T-cell (primary cell): ENCODE measurements at regions not wholly inside any gene's neighbourhood (a gene's known extent, or its start where the extent isn't known, plus 50 kb on each side); places are given as distances from the start of the nearest gene placed in this dataset.

Source experiments
- ATAC-seq, 4 experiments: fragments of 200-7000 bp in 3 of 4; fragments of 150-1000 bp in 1 of 4; cut with Tn5 transposase; replicated peaks in 1 of 4; 1 replicate in 3 of 4; 2 replicates in 1 of 4; pipeline ENCODE4 v1.10.0; 2021; ENCODE audit warnings: moderate library complexity in 3 of 4, mild to moderate bottlenecking in 2 of 4, moderate number of reproducible peaks in 1 of 4
- CTCF ChIA-PET, 2 donors: fragments of 300-600 bp; sonication (Branson Sonifier 250); formaldehyde crosslinking; loops; one replicate each; lab custom pipeline; 2022; ENCODE audit warnings: antibody characterized with exemption in 2 of 2; lab: Charles Lee
- POLR2A ChIA-PET, 2 donors: fragments of 300-600 bp; sonication (Branson Sonifier 250); formaldehyde crosslinking; loops; one replicate each; lab custom pipeline; 2022; ENCODE audit warnings: antibody characterized with exemption in 2 of 2; lab: Charles Lee
- DNase-seq, 35 experiments: peaks; one replicate each; pipeline versions ENCODE4 v3.0.0 to v3.0.0-alpha.2; 2013 to 2023
- H3K27ac ChIP-seq: one replicate; pipeline ENCODE4 v1.5.1; 2013; ENCODE audit warnings: low read length
- H3K27me3 ChIP-seq, 2 experiments: replicated peaks in 1 of 2; 1 replicate in 1 of 2; 2 replicates in 1 of 2; pipeline versions ENCODE4 v1.6.1 to v1.7.0; 2013; ENCODE audit warnings: low read length in 1 of 2, mixed read lengths in 1 of 2; ENCODE audit not compliant: control insufficient read depth in 2 of 2, insufficient read depth in 2 of 2; ENCODE audit errors: extremely low read depth in 1 of 2
- H3K36me3 ChIP-seq, 2 donors: 1 replicate in 1 of 2; 2 replicates in 1 of 2; pipeline versions ENCODE4 v1.6.1 to v1.7.0; 2013; ENCODE audit warnings: low read length in 1 of 2; ENCODE audit not compliant: control insufficient read depth in 2 of 2, insufficient read depth in 1 of 2; ENCODE audit errors: extremely low read depth in 1 of 2
- H3K4me1 ChIP-seq, 2 experiments: 1 replicate in 1 of 2; 2 replicates in 1 of 2; pipeline versions ENCODE4 v1.6.1 to v1.7.0; 2013; ENCODE audit warnings: low read length in 2 of 2, mixed read lengths in 1 of 2; ENCODE audit not compliant: insufficient read depth in 2 of 2, control insufficient read depth in 1 of 2; ENCODE audit errors: extremely low read depth in 1 of 2
- H3K4me3 ChIP-seq, 2 donors: 1 replicate in 1 of 2; 2 replicates in 1 of 2; pipeline versions ENCODE4 v1.5.1 to v1.7.0; 2013; ENCODE audit warnings: mild to moderate bottlenecking in 2 of 2, low read length in 1 of 2, moderate library complexity in 1 of 2; ENCODE audit not compliant: control insufficient read depth in 1 of 2; ENCODE audit errors: extremely low read depth in 1 of 2
- H3K9me3 ChIP-seq: 2 replicates; pipeline ENCODE4 v1.7.0; 2013
- H3K27ac Mint-ChIP-seq, 2 donors: one replicate each; pipeline ENCODE4 v1.8.0; 2020 to 2021; ENCODE audit warnings: mild to moderate bottlenecking in 2 of 2, mixed read lengths in 2 of 2
- H3K27me3 Mint-ChIP-seq, 2 donors: one replicate each; pipeline ENCODE4 v1.8.0; 2021 to 2022; ENCODE audit warnings: mixed read lengths in 2 of 2
- H3K36me3 Mint-ChIP-seq: one replicate; pipeline ENCODE4 v1.8.0; 2021; ENCODE audit warnings: mixed read lengths
- H3K4me1 Mint-ChIP-seq, 3 donors: one replicate each; pipeline ENCODE4 v1.8.0; 2020 to 2022; ENCODE audit warnings: mixed read lengths in 3 of 3, mild to moderate bottlenecking in 1 of 3
- H3K4me3 Mint-ChIP-seq, 3 donors: one replicate each; pipeline ENCODE4 v1.8.0; 2020 to 2022; ENCODE audit warnings: mild to moderate bottlenecking in 3 of 3, mixed read lengths in 3 of 3, moderate library complexity in 3 of 3
- H3K9me3 Mint-ChIP-seq, 3 donors: one replicate each; pipeline ENCODE4 v1.8.0; 2020 to 2022; ENCODE audit warnings: mixed read lengths in 3 of 3
- WGBS: methylation state at CpG from one replicate; pipeline ENCODE4 v1.1.5; 2013; ENCODE audit warnings: missing lambda C conversion rate; ENCODE audit not compliant: insufficient coverage; 5-methylcytosine and 5-hydroxymethylcytosine counted together

- no peak for ATAC-seq
- Mint-ChIP-seq H3K36me3 (no peaks in the 10 kb centered on the region), H3K4me1 (no peaks in the 10 kb centered on the region), H3K9me3 (peaks cover 1 to 9% (median 7%) of the 10 kb centered on the region in 3 donors), H3K4me3 (no peak overlapping the region), H3K27ac (no peak overlapping the region), H3K27me3 (no peaks in the 10 kb centered on the region)
- no peaks in the 10 kb centered on the region for H3K36me3 ChIP-seq
- no peaks in the 10 kb centered on the region for H3K4me1 ChIP-seq
- DNase-seq, result no peak
- POLR2A ChIA-PET, result no interaction called here
- CTCF ChIA-PET, result no interaction called here
- H3K9me3 ChIP-seq, result no peaks in the 10 kb centered on the region
- H3K4me3 ChIP-seq, result no peak overlapping the region
- 66% methylated on average over 3 of the region's 3 CpGs for WGBS
- no peak overlapping the region for H3K27ac ChIP-seq
- no peaks in the 10 kb centered on the region for H3K27me3 ChIP-seq
Measured at GRCh38 chr4:22093126-22093525, 144.6 kb upstream of the KCNIP4 start.

- DNase-seq, result no peak
- Histone ChIP-seq H3K4me3 (no peak overlapping the region), H3K9me3 (no peaks in the 10 kb centered on the region), H3K27ac (no peak overlapping the region), H3K27me3 (no peaks in the 10 kb centered on the region), H3K36me3 (no peaks in the 10 kb centered on the region), H3K4me1 (no peaks in the 10 kb centered on the region)
- POLR2A ChIA-PET, result no interaction called here
- 80% methylated on average over 1 of the region's 4 CpGs for WGBS
- ATAC-seq, result no peak
- Mint-ChIP-seq H3K9me3 (peaks cover 8 to 13% (median 9%) of the 10 kb centered on the region in 3 donors), H3K36me3 (no peaks in the 10 kb centered on the region), H3K27me3 (no peaks in the 10 kb centered on the region), H3K4me3 (no peak overlapping the region), H3K27ac (no peak overlapping the region), H3K4me1 (no peaks in the 10 kb centered on the region)
- CTCF ChIA-PET, result no interaction called here
Measured at GRCh38 chr4:22091906-22092305, 143.3 kb upstream of the KCNIP4 start.

GRCh38 chr4:22091352-22091717 is 142.8 kb upstream of the KCNIP4 start:
- H3K27ac Mint-ChIP-seq, result no peak overlapping the region
- Histone ChIP-seq H3K36me3 (no peaks in the 10 kb centered on the region), H3K27me3 (no peaks in the 10 kb centered on the region), H3K4me1 (no peaks in the 10 kb centered on the region), H3K4me3 (no peak overlapping the region), H3K27ac (no peak overlapping the region), H3K9me3 (no peaks in the 10 kb centered on the region)
- H3K9me3 Mint-ChIP-seq, result peaks cover 8 to 11% (median 9%) of the 10 kb centered on the region in 3 donors
- ChIA-PET CTCF (no interaction called here), POLR2A (interaction anchor here in 1 of 2 donors (0.5 kb wide), 1 partner anchor 13 kb away, joined by 7 read pairs; no protein-coding TSS in a partner anchor)
- no peak overlapping the region for H3K4me3 Mint-ChIP-seq
- no peaks in the 10 kb centered on the region for H3K36me3 Mint-ChIP-seq
- no peaks in the 10 kb centered on the region for H3K27me3 Mint-ChIP-seq
- no peak for DNase-seq
- ATAC-seq, result no peak
- H3K4me1 Mint-ChIP-seq, result no peaks in the 10 kb centered on the region

DNA sequence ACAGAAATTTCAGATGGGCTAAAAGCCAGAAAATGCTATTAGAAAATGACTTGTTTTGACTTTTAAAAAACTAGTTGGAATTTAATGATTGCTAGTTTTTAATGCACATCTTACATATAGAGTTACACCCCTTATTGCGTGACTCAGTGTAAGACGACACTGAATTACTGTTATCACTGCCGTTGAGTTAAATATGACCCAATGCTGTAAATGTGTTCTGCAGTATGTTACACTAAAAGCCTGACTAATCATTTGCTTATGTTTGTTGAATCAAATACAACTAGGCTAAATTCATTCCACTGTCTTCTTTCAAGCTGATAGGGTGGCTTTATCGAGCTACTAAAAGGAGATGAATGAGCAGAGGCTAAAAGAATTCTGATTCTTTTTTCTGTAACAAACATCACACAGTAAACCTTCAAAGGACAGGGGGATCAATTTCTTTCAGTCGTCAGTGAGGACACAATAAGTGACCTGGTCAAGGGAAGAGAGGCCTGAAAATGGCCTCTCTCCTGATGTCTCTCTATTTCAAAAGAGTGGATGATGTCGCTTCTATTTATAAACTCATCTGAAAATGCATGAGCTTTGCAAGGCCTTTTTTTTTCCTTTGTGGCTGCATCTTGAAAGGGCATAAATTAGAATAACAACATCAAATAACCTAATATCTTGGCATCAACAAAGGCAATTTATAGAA is 142.2 kb upstream of the KCNIP4 start:
- Histone ChIP-seq H3K27me3 (no peaks in the 10 kb centered on the region), H3K9me3 (no peaks in the 10 kb centered on the region), H3K36me3 (no peaks in the 10 kb centered on the region), H3K27ac (no peak overlapping the region), H3K4me3 (no peak overlapping the region), H3K4me1 (no peaks in the 10 kb centered on the region)
- ChIA-PET CTCF (no interaction called here), POLR2A (interaction anchor here in 1 of 2 donors (0.5 kb wide), 2 partner anchors 13 to 119 kb away, joined by 4 to 7 read pairs; no protein-coding TSS in a partner anchor)
- no peaks in the 10 kb centered on the region for H3K36me3 Mint-ChIP-seq
- no peaks in the 10 kb centered on the region for H3K4me1 Mint-ChIP-seq
- DNase-seq, result no peak
- H3K27me3 Mint-ChIP-seq, result no peaks in the 10 kb centered on the region
- ATAC-seq, result no peak
- no peak overlapping the region for H3K27ac Mint-ChIP-seq
- no peak overlapping the region for H3K4me3 Mint-ChIP-seq
- H3K9me3 Mint-ChIP-seq, result peaks cover 9 to 17% (median 12%) of the 10 kb centered on the region in 3 donors
- WGBS, result 100% methylated on average over 1 of the region's 6 CpGs

GRCh38 chr4:22077571-22077970 is 129.0 kb upstream of the KCNIP4 start:
- Histone ChIP-seq H3K4me3 (no peak overlapping the region), H3K27ac (no peak overlapping the region), H3K9me3 (no peaks in the 10 kb centered on the region), H3K4me1 (no peaks in the 10 kb centered on the region), H3K36me3 (no peaks in the 10 kb centered on the region), H3K27me3 (no peaks in the 10 kb centered on the region)
- CTCF ChIA-PET, result no interaction called here
- Mint-ChIP-seq H3K4me3 (no peak overlapping the region), H3K36me3 (no peaks in the 10 kb centered on the region), H3K27ac (no peak overlapping the region), H3K27me3 (no peaks in the 10 kb centered on the region), H3K9me3 (peaks cover 16 to 39% (median 22%) of the 10 kb centered on the region in 3 donors), H3K4me1 (no peaks in the 10 kb centered on the region)
- no peak for DNase-seq
- WGBS, result no CpG with 5 or more reads among the region's 1 CpG
- ATAC-seq, result no peak
- POLR2A ChIA-PET, result interaction anchor here in 1 of 2 donors (0.7 kb wide), 1 partner anchor 14 kb away, joined by 7 read pairs; no protein-coding TSS in a partner anchor

DNA sequence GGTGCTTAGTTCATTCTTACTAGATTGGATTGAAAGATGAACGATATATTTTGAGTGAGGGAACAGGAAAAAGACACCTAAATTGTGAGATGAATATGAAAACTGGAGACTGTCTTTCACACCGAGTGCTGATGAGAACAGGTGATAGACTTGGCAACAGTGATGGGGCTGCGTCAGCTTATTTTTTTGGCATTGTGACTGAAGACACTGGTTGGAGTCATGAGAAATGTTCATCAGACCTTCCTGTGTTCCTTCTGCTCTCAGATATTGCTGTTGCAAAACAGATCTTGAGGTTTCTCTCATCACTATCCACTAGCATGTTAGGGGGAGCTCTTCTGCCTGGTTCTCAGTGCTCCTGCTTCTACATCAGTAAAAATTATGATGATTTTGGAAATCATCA is 124.2 kb upstream of the KCNIP4 start:
- Histone ChIP-seq H3K4me3 (no peak overlapping the region), H3K4me1 (no peaks in the 10 kb centered on the region), H3K9me3 (no peaks in the 10 kb centered on the region), H3K27me3 (no peaks in the 10 kb centered on the region), H3K27ac (no peak overlapping the region), H3K36me3 (no peaks in the 10 kb centered on the region)
- Mint-ChIP-seq H3K4me3 (no peak overlapping the region), H3K9me3 (peaks cover 12 to 39% (median 21%) of the 10 kb centered on the region in 3 donors), H3K27me3 (no peaks in the 10 kb centered on the region), H3K4me1 (no peaks in the 10 kb centered on the region), H3K27ac (no peak overlapping the region), H3K36me3 (no peaks in the 10 kb centered on the region)
- WGBS, result 74% methylated on average over 3 of the region's 3 CpGs
- ATAC-seq (no peak), DNase-seq (no peak)
- POLR2A ChIA-PET, result no interaction called here
- CTCF ChIA-PET, result no interaction called here
